Fibroblast of skin of abdomen (primary cell): ENCODE measurements at regions not wholly inside any gene's neighbourhood (a gene's known extent, or its start where the extent isn't known, plus 50 kb on each side); places are given as distances from the start of the nearest gene placed in this dataset.

Experiments
- DNase-seq: peaks from one replicate; pipeline ENCODE4 v3.0.0-alpha.2; 2013

DNA sequence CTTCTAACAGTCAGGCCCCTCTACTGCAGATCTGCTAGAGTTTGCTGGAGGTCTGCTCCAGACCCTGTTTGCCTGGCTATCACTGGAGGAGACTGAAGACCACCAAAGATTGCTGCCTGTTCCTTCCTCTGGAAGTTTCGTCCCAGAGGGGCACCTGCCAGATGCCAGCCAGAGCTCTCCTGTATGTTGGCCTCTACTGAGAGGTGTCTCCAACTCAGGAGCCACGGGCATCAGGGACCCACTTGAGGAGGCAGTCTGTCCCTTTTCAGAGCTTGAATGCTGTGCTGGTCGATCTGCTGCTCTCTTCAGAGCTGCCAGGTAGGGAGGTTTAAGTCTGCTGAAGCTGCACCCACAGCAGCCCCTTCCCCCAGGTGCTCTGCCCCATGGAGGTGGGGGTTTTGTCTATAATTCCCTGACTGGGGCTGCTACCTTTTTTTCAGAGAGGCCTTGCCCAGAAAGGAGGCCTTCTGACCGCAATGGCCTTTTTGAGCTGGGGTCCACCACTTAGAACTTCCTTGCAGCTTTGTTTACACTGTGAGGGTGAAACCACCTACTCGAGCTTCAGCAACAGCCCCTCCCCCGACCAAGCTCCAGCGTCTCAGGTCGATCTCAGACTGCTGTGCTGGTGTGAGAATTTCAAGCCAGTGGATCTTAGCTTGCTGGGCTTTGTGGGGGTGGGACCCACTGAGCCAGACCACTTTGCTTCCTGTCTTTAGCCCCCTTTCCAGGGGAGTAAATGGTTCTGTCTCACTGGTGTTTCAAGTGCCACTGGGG is 566.0 kb downstream of the NR4A2 start:
- no peak for DNase-seq

DNA sequence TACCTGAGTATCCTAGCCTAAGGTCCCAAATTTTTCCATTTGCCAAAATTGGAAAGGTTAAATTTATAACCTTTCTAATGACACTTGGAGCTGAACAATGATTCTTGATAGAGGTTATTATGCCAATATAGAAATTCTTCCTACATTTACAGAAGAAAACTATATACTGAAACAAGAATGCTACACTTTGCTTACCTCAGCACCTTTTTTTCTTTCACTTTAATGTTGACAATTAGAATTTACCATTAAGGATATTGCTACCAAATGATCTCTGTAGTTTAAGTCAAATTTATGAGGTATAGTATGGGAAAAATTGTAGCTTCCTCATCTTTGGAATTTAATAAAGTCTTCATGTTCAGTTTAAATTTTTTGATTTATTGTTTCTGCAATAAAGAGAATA is 577.0 kb downstream of the NR4A2 start:
- no peak for DNase-seq

DNA sequence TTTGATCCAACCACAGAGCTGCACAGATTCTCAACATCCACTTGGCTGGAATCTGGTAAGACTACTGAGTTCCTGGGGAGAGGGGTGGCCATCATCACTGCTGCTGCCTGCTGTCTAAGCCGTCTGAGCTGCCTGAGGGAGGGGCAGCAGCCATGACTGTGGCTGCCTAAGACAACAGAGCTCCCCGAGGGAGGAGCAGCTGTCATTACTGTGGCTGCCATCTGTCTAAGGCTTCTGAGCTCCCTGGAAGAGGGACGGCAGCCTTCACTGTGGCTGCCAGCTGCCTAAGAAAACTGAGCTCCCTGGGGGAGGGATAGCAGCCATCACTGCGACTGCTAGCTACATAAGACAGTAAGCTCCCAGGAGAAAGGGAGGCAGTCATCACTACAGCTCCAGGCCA is 584.4 kb downstream of the NR4A2 start:
- no peak for DNase-seq

DNA sequence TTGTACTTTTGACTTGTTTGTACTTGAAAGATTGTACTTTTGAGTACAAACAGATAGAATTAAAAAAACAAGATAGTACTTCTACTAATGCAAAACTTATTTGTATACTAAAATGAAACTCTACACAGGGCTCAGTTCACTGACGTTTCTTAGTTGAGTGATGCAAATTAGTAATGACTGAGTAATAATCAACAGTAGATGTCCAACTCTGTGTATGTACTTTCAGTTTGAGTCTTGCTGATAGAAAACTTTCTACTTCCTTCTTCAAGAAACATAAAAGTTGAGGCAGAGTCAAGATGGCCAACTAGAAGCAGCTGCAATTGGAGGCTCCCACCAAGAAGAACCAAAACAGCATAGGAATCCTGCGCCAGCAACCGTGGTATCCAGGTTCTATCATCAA is 585.0 kb downstream of the NR4A2 start:
- DNase-seq: no peak

DNA sequence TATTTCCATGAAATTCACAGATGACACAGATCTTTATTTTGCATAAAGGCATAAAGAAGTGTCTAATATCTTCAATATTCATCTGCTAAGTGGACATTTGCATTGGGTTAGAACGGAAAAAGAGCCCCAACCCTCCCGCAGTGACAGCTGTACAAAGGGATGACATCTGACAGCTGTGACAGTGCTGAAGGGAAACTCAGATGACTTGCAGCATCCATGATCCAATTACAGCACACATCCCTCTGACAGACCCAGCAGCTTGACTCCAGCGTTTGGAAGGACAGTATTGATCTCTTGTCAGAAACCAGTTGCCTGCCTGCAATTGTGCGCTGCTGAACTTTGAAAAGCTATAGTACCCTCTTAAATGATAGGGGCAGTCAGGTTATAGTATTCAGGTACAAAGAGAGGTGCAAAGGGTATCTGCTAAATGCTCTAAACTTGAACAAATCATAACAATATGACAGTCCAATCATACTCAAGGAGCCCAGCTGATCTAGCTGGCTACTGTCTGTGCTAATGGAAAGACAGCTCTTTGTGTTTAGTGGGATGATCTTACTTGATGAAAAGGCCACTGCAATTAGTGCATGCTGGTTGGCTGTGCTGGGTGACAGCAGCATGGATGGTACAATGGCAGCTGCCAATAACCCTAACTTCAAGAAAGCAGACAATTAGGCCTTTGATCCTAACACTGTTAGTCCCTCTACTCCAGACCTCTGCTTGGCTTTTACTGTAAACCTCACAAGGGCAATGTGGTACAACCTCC is 599.2 kb downstream of the NR4A2 start:
- DNase-seq: no peak

DNA sequence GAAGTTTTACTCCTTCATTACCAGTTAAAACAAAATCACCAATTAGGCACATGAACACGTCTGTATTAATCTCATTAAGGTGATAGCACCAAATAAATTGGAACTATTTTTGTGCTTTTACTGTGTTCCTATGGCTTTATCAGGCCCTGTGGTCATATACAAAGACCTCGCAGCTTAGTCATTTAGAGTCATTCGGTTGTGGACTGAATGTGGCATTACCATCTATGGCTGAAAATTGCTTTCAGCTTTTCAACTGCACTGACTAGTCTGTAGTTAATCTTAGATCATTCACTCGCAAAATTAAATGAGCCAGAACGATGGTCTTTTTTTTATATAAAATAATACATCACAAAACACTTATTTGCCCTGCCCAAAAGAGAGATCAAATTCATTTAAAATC is 601.7 kb downstream of the NR4A2 start:
- no peak for DNase-seq

DNA sequence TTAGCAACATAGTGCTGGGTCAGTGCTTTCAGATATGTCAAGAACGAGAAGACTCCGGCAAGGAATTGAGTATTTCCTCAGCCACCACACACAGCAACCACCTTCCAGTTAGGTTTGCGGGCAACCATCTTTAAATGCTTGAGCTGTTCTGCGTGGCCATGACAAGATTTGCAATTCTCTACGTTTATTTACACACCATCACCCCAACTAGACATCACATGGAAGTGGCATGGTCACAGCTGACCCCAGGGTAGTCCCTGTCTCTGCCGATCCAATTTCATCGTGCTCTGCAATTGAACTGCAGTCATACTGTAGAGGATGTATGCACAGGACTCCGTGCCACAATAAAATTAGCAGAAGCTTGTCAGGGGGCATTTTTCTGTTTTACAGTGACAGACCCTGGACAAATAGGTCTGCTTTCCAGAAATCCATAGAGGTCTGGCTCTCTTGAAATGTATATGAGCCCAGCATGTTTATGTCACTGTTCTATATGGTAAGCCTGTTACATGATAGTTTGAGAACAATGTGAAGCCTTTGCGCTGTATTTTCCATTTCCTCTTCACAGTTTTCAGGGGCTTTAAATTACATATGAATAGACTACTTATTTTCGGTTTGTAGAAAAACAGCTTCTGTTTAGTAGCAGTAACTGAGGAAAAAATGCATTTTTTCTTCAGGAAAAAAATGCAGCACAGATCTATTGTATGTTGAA is 605.2 kb downstream of the NR4A2 start:
- no peak for DNase-seq

DNA sequence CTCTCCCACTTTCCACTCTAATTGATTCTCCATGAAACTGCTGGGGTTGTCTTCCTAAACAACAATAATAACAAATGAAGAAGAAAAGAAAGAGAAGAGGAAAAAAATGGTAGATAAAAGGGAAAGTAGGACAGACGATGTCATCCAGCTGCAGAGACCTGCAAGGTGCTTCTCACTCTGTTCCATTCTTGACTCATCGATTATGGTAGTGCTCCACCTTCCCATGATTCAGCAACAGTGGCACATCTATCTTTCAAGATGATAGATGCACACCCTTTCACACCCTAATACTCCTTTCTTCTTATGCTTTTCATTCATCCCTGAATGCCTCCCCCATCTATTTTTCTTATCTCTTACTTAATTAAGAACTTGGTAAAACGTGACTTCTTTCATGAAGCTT is 610.2 kb downstream of the NR4A2 start:
- DNase-seq: no peak

DNA sequence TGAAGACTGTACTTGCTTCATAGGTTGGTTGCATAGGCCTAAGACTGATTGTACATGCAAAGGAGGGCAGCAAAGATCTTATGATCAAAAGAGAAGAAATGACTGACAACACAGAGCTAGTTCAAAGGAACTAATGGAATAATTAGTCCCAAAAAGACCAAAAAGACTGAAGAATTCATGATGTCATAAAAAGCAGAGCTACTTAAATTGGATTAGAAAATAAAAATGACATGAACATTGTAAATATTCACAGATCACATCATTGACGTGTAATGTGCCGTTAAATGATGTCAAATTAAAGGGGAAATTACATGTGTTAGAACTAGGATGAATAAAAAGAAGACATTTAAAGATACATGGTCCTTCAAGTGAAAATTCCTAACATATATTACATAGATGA is 616.8 kb downstream of the NR4A2 start:
- no peak for DNase-seq

DNA sequence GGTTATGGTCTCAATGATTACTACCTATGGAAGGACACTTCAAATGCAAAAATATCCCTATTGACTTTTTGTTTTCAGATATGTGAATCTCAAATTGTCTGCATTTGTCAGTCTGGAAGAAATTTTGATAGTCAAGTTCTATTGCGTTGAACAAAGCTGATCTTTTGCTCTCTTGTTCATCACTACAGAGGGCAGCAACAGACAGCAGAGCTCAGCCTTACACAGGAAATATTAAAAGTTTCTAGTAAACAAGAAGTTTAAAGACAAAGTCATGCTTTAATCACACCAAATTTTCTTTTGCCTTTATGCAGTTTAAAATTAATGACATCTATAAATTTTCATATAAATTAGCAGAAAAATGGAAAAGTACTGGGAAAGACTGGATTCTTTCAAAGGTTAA is 617.5 kb downstream of the NR4A2 start:
- no peak for DNase-seq

DNA sequence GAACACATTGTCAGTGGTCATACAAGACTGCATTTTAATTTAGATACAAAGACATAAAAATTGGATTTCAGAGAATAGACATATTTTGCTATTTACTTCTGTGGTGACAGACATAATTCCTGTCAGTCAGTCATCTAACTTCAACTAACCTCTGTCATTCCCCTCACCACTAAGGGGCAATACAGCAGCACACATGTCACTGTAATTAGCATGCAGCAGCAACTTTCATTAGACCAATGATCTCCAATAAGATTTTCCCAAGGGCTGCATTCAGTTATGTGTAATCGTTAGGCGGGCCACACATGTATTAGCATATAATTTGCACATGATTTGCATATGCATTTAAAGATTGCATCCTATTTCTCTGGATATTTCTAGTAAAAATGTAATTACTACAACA is 624.5 kb downstream of the NR4A2 start:
- no peak for DNase-seq

DNA sequence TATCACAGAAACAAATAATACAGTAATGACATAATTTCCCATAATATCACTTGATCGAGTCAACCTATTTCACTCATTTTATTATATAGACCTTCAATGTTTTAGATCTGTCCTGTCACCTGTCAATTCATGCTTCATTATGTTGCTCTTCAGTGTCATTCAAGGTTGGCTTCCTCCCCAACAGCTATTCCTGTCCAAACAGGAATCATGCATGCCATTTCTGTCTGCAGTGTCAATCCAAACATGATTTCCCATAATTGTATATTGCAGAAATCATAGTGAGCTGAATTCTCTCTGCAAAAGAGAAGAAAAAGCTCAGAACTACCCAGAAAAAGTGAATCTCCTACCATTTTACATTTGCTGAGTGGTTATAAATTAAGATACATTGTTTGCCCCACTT is 628.6 kb downstream of the NR4A2 start:
- DNase-seq: no peak

DNA sequence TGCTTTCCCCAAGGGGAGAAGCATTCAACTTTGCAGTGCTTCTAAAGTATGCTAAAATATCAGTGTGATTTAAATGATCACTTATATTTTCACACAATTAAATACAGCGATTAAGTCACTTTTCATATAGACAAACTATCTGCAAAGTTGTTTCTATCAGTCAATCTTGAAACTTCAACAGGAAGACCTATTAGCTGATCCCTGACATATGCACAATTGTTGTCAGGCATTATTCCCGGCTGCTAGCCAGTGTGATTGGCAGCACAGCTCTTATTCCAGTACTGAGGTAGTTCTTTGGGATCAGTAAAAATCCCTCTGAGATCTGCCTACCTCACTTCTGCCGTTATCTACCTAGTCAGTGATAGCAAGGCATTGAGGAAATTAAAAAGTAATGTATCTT is 629.5 kb downstream of the NR4A2 start:
- no peak for DNase-seq

DNA sequence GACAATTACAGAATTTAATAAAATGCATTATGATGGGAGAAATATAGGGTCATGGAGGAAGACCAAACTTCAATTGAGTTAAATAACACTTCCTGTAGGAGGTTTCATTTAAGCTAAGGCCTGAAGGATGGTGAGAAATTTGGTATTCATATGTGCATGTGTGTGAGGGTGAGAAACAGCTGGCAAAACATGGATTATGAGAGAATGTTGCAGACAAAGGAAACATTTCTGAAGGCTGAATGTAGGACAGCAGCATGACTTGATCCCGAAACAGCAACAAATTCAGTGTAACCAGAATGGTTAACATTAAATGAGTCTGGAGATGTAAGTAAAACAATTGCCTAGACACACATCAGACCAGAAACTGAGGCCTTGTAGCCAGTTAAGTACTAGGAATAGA is 630.8 kb downstream of the NR4A2 start:
- no peak for DNase-seq

DNA sequence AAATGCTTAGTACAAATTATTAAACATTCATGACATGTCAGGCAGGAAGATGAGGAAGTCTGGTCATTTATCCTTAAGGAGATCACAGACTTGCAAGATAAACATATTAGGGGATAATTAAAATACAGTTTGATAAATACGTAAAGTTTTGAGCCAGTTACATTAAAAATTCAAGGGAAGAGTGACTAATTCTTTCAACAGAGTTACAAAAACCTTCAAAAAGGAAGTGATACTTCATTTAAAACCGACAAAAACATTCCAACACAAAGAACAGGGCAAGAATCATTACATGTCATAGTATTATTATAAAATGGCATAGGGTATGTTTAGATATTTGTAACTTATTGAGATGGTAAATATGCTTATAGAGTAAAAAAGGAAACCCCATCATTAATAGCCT is 636.0 kb downstream of the NR4A2 start:
- DNase-seq: no peak

DNA sequence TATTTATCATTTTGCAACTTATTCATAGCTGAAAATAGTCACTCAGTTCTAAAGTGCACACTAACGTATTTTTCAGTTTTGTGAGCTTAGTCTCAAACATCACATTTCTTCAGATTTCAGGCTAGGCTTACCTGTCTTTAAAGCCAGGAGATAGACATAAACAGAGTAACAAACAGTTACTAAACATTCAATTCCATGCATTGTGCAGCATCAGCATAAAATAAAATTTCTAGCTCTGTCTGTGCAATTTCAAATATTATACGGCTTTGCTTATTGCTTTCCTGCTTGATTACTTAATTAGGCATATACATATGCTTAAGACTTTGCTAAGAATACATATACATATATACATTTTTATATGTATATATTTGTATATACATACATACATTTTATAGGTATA is 637.0 kb downstream of the NR4A2 start:
- DNase-seq: no peak

DNA sequence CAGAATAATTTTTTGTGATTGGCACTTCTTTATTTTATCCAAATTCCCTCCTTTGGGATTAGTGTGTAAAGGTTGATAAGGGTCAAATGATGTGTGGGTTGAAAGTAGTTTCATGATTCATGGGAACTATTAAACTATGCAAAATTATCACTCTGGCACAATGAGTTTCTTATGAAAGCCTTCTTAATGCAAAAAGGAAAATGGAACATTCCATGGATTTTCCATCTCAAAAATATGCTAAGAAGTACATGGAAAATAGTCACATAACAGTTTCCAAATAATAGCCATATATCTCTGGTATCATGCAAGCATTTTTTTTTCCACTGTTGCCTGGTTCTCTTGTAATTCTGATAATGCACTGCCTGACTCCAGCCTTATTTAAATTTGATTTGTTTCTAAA is 639.7 kb downstream of the NR4A2 start:
- no peak for DNase-seq

DNA sequence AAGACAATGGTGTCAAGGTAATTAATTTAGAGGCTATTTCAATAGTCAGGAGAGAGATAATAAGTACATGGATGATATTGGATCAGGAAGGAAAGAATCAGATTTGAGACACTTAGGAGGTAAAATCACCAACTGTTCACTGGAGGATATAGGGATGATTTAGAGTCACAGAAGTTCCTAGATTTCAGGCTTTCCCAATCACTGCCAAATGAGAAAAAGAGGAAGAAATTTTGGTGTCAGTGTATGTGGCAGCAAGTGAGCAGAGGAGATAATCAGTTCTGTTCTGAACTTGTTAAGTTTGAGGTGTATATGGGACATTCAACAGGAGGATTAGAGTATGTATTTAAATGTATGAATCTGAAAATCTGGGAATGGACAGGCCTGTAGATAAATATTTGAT is 640.4 kb downstream of the NR4A2 start:
- no peak for DNase-seq

DNA sequence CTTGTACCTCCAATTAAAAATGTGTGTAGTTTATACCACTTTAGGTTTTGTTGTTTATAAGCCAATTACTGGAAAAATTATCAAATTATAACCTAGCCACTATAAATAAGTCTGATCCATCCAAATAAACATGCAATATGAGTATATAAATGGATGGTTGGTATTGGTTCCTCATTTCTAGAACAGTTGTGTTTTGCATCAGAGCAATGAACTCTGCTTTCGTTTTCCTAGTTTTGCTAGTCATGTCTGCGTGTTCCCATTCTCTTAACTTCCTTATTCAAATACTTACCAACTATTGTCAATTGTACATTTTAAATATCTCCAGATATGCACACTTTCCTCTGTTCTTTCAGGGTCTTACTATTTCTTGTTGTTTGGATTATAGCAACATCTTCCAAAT is 641.7 kb downstream of the NR4A2 start:
- DNase-seq: no peak

DNA sequence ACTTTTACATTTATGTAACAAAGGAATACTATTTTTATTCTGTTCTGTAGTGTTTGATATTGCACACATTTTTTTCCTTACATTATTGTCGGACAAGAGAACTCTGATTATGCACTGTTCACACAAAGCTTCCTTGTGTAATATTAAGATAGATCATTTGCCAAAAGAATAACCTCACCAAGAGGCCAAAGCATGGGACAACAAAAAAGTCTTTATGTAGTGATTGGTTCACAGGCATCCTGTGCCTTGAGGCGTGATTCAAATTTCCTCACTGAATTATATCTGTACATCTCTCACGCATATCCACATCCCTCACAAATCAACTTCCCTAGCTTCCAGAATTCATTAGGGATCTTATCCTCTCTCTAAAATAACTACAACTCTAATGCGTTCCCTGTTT is 642.7 kb downstream of the NR4A2 start:
- no peak for DNase-seq

DNA sequence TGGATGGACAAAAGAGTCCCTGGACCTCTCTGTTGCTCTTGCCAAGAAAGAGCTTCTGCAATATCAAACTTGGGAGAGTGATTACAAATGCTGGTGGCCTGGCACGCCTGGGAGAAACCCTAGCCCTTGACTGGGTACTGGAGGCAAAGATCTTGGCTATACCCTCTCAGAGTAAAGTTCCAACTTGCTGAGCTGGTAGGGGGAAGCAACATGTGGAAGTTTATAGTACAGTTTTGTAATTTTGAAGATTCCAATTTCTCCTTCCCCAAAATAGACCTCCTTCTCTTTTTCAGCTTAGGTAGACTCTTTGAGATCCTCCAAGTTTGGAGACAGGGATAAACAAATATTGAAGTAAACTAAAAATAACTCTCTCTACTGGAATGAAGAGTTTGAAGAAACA is 645.3 kb downstream of the NR4A2 start:
- DNase-seq: no peak

DNA sequence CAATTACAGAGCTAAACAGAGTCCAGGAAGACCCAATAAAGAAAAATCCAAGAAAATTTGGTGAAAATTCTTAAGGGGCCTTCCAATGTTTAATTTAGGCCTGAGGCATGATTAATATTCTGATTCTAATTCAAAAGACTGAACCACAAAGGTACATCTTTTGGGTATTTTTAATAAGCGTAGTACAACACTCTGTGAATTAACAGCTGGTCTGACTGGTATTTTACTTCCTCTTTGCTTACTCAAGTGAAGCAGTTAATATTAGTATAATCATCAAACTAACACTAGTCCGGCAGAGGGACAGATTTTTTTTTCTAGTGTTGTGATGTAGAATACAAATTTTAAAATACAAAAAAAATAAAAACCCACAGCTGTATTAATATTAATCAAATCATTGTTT is 652.9 kb downstream of the NR4A2 start:
- no peak for DNase-seq

DNA sequence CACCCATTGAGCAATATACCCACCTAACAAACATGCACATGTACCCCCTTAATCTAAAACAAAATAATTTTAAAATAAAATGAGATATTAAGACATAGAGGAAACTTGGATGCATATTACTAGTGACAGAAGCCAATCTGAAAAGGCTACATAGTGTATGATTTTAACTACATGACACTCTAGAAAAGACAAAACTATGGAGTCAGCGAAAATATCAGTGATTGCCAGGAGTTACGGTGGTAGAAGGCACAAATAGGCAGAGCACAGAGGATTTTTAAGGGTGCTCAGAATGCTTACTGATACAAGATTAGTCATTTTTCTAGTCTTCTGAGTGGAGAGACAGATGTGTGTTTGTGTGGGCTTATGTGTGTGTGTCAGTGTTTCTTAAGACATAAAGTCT is 656.6 kb downstream of the NR4A2 start:
- DNase-seq: no peak

DNA sequence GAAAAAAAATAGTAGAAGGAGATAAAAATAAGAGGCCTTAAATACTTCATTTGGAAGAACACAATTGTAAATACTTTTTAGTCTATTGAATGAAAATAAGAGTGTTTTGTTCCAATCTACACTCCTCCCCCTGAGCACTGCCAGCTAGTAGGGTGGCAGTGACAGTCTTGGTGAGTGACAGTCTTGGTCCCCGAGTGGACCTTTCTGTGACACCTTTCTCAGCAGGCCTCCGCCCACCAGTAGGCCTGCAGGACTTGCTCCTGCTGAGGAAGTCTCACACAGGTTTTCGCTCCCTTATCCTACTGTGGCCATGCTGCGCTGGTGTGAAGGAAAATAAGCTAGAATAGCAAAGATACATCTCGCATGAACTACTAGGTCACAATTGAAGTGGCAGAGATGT is 666.8 kb downstream of the NR4A2 start:
- DNase-seq: no peak
